Stimulated activated CD8-positive, alpha-beta memory T cell treated with anti-CD3 and anti-CD28 coated beads, Interleukin-15, amount 100 ng/mL, for 48 hours (primary cell): ENCODE measurements at regions not wholly inside any gene's neighbourhood (a gene's known extent, or its start where the extent isn't known, plus 50 kb on each side); places are given as distances from the start of the nearest gene placed in this dataset.

Source experiments
- DNase-seq, 2 donors: peaks; one replicate each; pipeline ENCODE4 v3.0.0-alpha.2; 2020; ENCODE audit warnings: low read depth in 2 of 2

- no peak for DNase-seq
Observed at GRCh38 chr6:165952514-165952913, 215.1 kb downstream of the TBXT start.

GRCh38 chr6:165950316-165950715 is 217.3 kb downstream of the TBXT start:
- DNase-seq, result no peak

GRCh38 chr6:165949324-165949723 is 218.3 kb downstream of the TBXT start:
- no peak for DNase-seq

GRCh38 chr6:165944002-165944466 is 223.6 kb downstream of the TBXT start:
- no peak for DNase-seq

- no peak for DNase-seq
Observed at GRCh38 chr6:165941786-165942185, 225.9 kb downstream of the TBXT start.

GRCh38 chr6:165941249-165941775 is 226.3 kb downstream of the TBXT start:
- DNase-seq, result no peak

- DNase-seq, result no peak
Observed at GRCh38 chr6:165940366-165940765, 227.3 kb downstream of the TBXT start.

- DNase-seq, result no peak
Observed at GRCh38 chr6:165939601-165940290, 227.9 kb downstream of the TBXT start.

GRCh38 chr6:165939047-165939446 is 228.6 kb downstream of the TBXT start:
- DNase-seq, result no peak

- DNase-seq, result no peak
Observed at GRCh38 chr6:165937564-165938358, 229.9 kb downstream of the TBXT start.

GRCh38 chr6:165936660-165937059 is 231.0 kb downstream of the TBXT start:
- DNase-seq, result no peak

- DNase-seq, result no peak
Observed at GRCh38 chr6:165936096-165936495, 231.6 kb downstream of the TBXT start.

- DNase-seq, result no peak
Observed at GRCh38 chr6:165931675-165932074, 236.0 kb downstream of the TBXT start.

- DNase-seq, result no peak
Observed at GRCh38 chr6:165930668-165931214, 236.9 kb downstream of the TBXT start.

- DNase-seq, result no peak
Observed at GRCh38 chr6:165929607-165930006, 238.0 kb downstream of the TBXT start.

GRCh38 chr6:165926378-165926777 is 241.3 kb downstream of the TBXT start:
- no peak for DNase-seq

GRCh38 chr6:165925474-165926156 is 242.0 kb downstream of the TBXT start:
- no peak for DNase-seq

GRCh38 chr6:165922309-165922794 is 245.3 kb downstream of the TBXT start:
- DNase-seq, result no peak

- DNase-seq, result no peak
Observed at GRCh38 chr6:165920896-165921671, 246.6 kb downstream of the TBXT start.

- DNase-seq, result no peak
Observed at GRCh38 chr6:165917576-165917975, 250.1 kb downstream of the TBXT start.
